Peyer's patch (tissue), 4 donors: ENCODE measurements at regions not wholly inside any gene's neighbourhood (a gene's known extent, or its start where the extent isn't known, plus 50 kb on each side); places are given as distances from the start of the nearest gene placed in this dataset.
A peak's percentile ranks its signal among the peaks of the same experiment; 100 is the strongest.

Source experiments
- DNase-seq, 3 donors: peaks; one replicate each; pipeline ENCODE4 v3.0.0-alpha.2; 2017 to 2019
- H3K27ac ChIP-seq, 4 donors: fragments of 200-600 bp; sonication (generic); one replicate each; pipeline ENCODE4 v1.5.1; 2016 to 2019
- H3K27me3 ChIP-seq, 2 donors: fragments of 200-600 bp; sonication (generic); one replicate each; pipeline ENCODE4 v1.5.1; 2019
- H3K36me3 ChIP-seq, 3 donors: fragments of 200-600 bp; sonication (generic); one replicate each; pipeline ENCODE4 v1.5.1; 2016 to 2019
- H3K4me1 ChIP-seq, 4 donors: fragments of 200-600 bp; sonication (generic); one replicate each; pipeline ENCODE4 v1.5.1; 2016 to 2019
- H3K4me3 ChIP-seq, 4 donors: fragments of 200-600 bp; sonication (generic); 1 replicate in 3 of 4; 2 replicates in 1 of 4; pipeline ENCODE4 v1.5.1; 2016 to 2019; ENCODE audit warnings: mild to moderate bottlenecking in 1 of 4
- H3K9me3 ChIP-seq, 4 donors: fragments of 200-600 bp; sonication (generic); one replicate each; pipeline ENCODE4 v1.5.1; 2016 to 2019; ENCODE audit warnings: mild to moderate bottlenecking in 1 of 4
- CTCF ChIP-seq, 6 experiments: fragments of 450-650 bp in 4 of 6; fragments of 200-600 bp in 2 of 6; sonication (generic) in 1 of 6; IDR thresholded peaks; one replicate each; pipeline ENCODE4 v1.5.1; 2017 to 2019; ENCODE audit warnings: antibody characterized with exemption in 6 of 6, mild to moderate bottlenecking in 3 of 6, moderate library complexity in 1 of 6
- POLR2A ChIP-seq, 2 donors: fragments of 450-650 bp; IDR thresholded peaks; one replicate each; pipeline ENCODE4 v1.5.1; 2017; ENCODE audit warnings: antibody characterized with exemption in 2 of 2, mild to moderate bottlenecking in 2 of 2, moderate library complexity in 2 of 2

GRCh38 chr9:89808076-89808755 lies 203.4 kb downstream of the GADD45G start:
- TF ChIP-seq POLR2A (IDR thresholded peaks at IDR 0.05) (no peak), CTCF (IDR thresholded peaks at IDR 0.05) (peak in 2 of 6 experiments; percentile 15 to 17)
- Histone ChIP-seq H3K27ac (no peak overlapping the region), H3K9me3 (no peaks in the 10 kb centered on the region), H3K36me3 (no peaks in the 10 kb centered on the region), H3K4me1 (no peaks in the 10 kb centered on the region), H3K4me3 (no peak overlapping the region), H3K27me3 (no peaks in the 10 kb centered on the region)
- no peak for DNase-seq

GRCh38 chr9:89808756-89809181 lies 204.0 kb downstream of the GADD45G start:
- Histone ChIP-seq H3K27me3 (no peaks in the 10 kb centered on the region), H3K4me3 (no peak overlapping the region), H3K36me3 (no peaks in the 10 kb centered on the region), H3K4me1 (no peaks in the 10 kb centered on the region), H3K27ac (no peak overlapping the region), H3K9me3 (no peaks in the 10 kb centered on the region)
- no peak for DNase-seq
- TF ChIP-seq CTCF (IDR thresholded peaks at IDR 0.05) (no peak), POLR2A (IDR thresholded peaks at IDR 0.05) (no peak)

GRCh38 chr9:89810431-89810830 lies 205.6 kb downstream of the GADD45G start:
- Histone ChIP-seq H3K27ac (no peak overlapping the region), H3K36me3 (no peaks in the 10 kb centered on the region), H3K4me1 (no peaks in the 10 kb centered on the region), H3K27me3 (no peaks in the 10 kb centered on the region), H3K4me3 (no peak overlapping the region), H3K9me3 (no peaks in the 10 kb centered on the region)
- TF ChIP-seq CTCF (IDR thresholded peaks at IDR 0.05) = no peak
- no peak for TF ChIP-seq POLR2A (IDR thresholded peaks at IDR 0.05)
- DNase-seq = no peak

GRCh38 chr9:89811356-89811755 lies 206.5 kb downstream of the GADD45G start:
- no peak for DNase-seq
- no peaks in the 10 kb centered on the region for H3K36me3 ChIP-seq
- H3K27ac ChIP-seq = no peak overlapping the region
- no peak overlapping the region for H3K4me3 ChIP-seq
- peaks cover 0 to 4% (median 0%) of the 10 kb centered on the region in 4 donors for H3K4me1 ChIP-seq
- no peaks in the 10 kb centered on the region for H3K9me3 ChIP-seq
- TF ChIP-seq CTCF (IDR thresholded peaks at IDR 0.05) (no peak), POLR2A (IDR thresholded peaks at IDR 0.05) (no peak)
- H3K27me3 ChIP-seq = no peaks in the 10 kb centered on the region

GRCh38 chr9:89811886-89812450 lies 207.2 kb downstream of the GADD45G start:
- Histone ChIP-seq H3K4me3 (no peak overlapping the region), H3K9me3 (no peaks in the 10 kb centered on the region), H3K27ac (no peak overlapping the region), H3K36me3 (no peaks in the 10 kb centered on the region), H3K4me1 (peaks cover 0 to 4% (median 0%) of the 10 kb centered on the region in 4 donors), H3K27me3 (no peaks in the 10 kb centered on the region)
- DNase-seq = no peak
- no peak for TF ChIP-seq CTCF (IDR thresholded peaks at IDR 0.05)
- no peak for TF ChIP-seq POLR2A (IDR thresholded peaks at IDR 0.05)
